GM08714 (cell line): ENCODE measurements at regions not wholly inside any gene's neighbourhood (a gene's known extent, or its start where the extent isn't known, plus 50 kb on each side); places are given as distances from the start of the nearest gene placed in this dataset.

Experiments used
- H3K4me3 ChIP-seq: fragments of 200-500 bp; sonication (Bioruptor generic); 2 replicates; pipeline ENCODE4 v1.5.1; 2014; ENCODE audit warnings: mild to moderate bottlenecking, low read length, inconsistent platforms
- ZNF274 ChIP-seq: IDR thresholded peaks from 2 replicates; pipeline ENCODE4 v1.6.1; 2012; ENCODE audit warnings: mild to moderate bottlenecking, low read depth, low read length

DNA sequence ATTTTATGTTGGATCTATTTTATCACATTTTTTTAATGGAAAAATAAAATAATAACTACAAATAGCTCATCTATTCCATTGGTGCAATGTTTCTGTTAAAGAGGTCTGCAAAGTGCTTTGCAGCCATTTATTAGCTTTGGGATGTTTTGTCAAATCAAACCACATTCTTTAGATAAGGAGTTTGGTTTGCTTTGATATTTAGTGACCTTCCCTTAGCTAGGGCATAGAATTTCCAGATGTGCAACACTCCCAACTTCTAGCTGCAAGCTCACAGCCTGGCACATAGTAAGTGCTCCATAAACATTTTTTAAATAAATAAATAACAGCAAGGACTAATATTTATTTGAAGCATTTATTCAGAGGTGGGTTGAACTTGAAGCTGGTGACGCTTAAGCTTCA, 80.4 kb upstream of the ARHGAP29 start:
- TF ChIP-seq ZNF274, result no peak

DNA sequence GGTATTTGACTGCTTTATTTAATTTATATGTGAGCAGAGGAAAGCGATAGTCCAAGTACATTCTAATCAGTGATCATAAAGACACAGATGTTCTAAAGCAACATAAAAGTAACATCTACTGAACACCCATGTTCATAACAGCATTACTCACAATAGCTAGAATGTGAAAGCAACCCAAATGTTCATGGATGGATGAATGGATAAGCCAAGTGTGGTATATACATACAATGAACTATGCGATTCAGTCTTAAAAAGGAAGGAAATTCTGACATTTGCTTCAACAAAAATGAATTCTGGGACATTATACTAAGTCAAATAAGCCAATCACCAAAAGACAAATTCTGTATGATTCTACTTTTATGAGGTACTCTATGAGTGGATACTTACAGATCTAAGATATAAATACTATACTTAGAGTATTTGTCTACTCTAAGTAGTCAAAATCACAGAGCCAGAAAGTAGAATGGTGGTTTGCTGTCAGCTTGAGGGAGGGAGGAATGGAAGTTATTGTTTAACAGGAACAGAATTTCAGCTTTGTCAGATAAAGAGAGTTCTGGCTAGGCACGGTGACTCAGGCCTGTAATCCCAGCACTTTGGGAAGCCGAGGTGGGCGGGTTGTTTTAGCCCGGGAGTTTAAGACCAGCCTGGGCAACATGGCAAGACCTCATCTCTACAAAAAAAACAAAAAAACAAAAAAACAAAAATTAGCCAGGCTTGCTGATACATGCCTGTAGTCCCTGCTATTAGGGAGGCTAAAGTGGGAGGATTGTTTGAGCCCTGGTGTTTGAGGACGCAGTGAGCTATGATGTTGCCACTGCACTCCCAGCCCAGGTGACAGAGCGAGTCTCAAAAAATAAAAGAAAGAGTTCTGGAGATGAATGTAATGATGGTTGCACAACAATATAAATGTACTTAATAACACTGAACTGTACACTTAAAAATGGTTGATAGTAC, 79.7 kb upstream of the ARHGAP29 start:
- TF ChIP-seq ZNF274, result no peak
- no peak overlapping the region for H3K4me3 ChIP-seq

More for the DNA sequence above, 80.4 kb upstream of the ARHGAP29 start:
- H3K4me3 ChIP-seq, result no peak overlapping the region

DNA sequence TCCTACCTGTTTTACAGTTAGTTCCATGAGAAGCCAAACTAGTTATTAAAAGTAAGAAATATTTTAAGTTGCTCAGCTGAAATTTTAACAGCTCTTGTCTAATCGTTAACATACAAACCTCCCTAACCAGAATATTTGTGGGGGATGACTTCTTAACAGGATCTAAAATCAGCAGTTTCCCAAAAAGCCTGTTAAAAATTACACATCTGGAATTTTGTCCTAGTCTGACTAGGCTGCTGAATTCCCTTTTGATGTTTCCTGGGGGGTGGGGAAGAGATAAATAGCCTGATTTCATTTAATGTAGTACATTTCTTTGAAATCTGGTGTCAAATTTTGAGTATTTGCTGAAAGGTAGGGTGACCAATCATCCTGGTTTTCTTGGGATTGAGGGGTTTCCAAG, 78.8 kb upstream of the ARHGAP29 start:
- no peak overlapping the region for H3K4me3 ChIP-seq
- no peak for TF ChIP-seq ZNF274

DNA sequence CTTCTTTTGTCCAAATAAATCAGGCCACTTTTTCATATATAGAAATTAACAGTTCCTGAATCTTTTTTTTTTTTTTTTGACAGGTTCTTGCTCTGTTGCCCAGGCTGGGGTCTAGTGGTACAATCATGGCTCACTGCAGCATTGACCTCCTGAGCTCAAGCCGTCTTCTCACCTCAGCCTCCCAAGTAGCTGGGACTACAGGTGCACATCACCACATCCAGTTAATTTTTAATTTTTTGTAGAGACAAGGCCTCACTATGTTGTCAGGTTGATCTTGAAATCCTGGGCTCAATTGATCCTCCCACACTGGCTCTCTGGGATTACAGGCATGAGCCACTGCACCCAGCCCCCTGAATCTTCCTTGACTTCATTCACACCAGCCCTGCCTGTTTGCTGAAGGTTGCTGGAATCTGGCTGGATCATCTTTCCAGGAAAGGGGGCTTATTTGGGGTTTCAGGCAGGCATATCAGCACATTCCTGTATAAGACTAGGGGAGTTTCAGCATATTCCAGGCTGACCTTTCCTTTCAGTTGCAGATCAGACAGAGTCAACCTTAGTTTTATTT, 78.2 kb upstream of the ARHGAP29 start:
- no peak overlapping the region for H3K4me3 ChIP-seq
- no peak for TF ChIP-seq ZNF274

DNA sequence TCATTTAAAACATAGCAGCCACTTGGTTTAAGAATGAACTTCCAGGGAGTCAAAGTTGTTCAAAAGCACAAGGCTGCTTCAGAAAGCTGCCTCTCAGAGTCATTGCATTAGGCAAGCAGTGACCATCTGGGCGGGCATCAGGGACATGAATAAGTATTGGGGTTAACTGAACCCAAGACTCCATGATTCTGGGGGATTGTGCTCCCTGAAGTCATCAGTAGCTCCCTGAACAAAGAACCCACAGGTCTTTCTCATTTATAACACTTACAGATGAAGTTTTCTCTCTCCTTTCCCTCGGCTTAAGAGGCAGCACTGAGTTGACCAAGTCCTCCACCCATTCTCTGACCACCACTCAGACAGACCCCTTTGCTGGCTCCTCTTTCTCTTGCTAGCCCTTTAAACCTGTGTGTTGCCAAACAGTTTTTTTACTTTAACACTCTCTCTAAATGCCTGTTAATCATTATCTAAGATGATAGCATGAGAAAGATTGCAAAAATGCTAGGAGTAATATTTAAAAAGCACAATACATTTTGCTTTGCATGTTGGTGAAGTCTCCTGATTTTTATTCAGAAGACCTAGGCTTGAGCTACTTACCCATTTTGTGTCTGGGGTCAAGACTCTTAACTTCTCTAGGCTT, 77.0 kb upstream of the ARHGAP29 start:
- no peak overlapping the region for H3K4me3 ChIP-seq
- TF ChIP-seq ZNF274, result no peak

DNA sequence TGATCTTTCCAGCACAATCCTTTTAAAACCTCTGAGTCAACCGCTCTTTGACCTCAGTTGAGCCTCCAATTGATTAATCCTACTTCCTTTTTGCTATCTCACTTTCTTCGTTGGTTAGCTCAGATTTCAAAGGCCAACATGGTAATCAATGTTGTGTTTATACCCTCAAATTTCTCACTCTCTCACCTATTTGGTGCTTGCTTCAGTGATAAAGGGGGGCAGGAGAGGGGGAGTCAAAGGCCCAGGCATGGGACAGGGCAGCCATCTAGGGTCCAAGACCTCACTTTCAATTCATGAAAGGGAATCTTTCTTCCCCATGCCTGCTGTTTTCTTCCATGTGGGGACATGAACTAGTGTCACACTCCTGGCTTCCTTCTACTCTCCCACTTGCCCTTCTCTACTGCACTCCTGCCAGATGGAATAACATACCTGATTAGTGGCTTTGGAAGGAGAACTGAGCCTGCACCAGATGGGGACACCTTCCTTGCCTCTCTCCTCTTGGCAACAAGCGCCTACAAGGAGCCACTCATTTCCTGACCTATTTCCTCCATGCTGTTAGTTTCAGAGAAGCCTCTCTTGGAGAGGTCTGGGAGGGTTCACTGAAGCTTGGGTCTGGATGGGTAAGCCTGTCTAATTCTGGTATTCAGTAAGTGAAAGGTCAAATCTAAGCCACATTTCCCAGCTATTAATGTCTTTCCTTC, 73.3 kb upstream of the ARHGAP29 start:
- no peak overlapping the region for H3K4me3 ChIP-seq
- no peak for TF ChIP-seq ZNF274

DNA sequence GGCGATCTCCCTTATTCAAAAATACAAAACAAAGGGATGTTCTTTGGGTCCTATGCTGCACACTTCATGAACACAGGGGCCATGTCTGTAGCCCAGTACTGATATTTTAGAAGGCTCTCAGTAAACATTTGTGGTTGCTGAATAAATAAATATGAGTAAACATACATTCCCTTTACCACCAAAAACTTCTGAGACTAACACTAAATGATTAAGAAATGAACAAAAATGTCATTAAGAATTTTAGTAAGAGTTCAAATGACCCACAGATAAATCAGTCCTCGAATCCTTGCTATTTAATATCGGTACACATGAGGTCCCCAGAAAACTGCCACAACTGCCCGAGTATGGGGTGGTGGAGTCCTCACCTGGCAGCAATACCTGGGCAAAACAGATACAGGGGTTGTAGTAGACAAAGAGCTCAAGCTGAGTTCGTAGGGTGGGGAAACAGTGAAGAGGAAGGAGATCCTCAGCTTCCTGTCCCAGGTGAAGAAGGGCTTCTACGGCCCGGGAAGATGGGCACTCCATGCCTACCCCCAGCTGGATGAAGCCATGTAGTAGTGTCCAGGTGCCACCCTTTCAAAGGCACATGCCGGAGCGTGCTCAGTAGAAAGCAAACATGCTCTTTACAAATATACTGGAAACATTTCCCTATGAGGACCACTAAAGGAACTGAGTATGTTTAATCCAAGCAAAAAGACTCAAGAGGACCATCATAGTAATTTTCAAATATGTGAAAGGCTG, 72.6 kb upstream of the ARHGAP29 start:
- TF ChIP-seq ZNF274, result no peak
- no peak overlapping the region for H3K4me3 ChIP-seq

DNA sequence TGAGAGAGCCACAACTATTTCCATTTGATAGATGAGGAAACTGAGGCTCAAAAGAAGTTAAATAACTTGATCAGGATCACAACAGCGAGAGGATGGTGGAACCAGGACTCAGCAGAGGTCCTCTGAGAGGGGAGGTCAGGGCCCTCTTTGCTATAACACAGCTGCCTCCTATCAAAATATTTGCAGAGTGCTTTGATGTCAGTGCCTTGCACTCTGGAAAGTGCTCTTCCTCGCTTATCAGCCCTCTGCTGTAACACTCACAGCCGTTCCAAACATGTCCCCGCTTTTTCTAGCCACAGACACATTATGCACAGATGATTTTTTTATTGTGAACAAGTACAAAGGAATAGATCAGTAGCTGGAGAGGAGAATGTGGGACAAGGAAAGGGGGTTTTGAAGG, 71.8 kb upstream of the ARHGAP29 start:
- H3K4me3 ChIP-seq, result no peak overlapping the region
- TF ChIP-seq ZNF274, result no peak

DNA sequence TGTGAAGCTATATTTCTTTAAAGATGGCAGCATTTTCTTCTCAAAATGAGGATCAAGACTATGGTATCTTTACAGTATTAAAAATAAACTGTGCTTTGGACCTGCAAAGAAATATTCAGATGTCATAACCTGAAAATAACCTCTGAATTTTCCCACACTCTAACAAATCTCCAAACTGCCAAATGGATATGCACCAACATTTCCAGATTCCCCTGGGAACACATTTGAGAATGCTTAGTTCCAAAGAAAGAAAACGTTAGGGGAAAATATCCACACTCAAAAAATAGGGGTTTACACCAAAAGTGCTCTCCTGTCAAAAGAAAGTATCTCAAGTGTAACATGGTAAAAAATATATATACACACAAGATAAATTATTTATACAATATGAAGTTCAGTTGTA, 69.1 kb upstream of the ARHGAP29 start:
- no peak for TF ChIP-seq ZNF274
- no peak overlapping the region for H3K4me3 ChIP-seq

DNA sequence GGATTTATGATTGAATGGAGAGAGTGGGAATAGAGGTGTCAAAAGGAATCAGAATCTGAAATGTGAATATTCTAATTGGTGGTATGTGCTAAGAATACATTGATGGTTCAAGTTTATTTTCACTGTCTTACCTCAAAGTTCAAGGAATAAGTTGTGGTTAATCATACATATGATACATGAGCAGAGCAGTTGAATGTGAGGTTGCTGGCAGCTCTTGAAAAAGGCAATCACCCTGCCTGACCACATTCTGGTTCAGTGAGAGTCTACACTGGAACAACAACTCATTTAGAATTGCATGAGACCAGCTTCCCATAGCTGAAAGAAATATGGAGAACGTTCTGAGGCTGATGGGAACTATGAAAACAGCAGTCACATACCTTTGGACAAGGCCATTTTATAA, 68.3 kb upstream of the ARHGAP29 start:
- TF ChIP-seq ZNF274, result no peak
- no peak overlapping the region for H3K4me3 ChIP-seq

DNA sequence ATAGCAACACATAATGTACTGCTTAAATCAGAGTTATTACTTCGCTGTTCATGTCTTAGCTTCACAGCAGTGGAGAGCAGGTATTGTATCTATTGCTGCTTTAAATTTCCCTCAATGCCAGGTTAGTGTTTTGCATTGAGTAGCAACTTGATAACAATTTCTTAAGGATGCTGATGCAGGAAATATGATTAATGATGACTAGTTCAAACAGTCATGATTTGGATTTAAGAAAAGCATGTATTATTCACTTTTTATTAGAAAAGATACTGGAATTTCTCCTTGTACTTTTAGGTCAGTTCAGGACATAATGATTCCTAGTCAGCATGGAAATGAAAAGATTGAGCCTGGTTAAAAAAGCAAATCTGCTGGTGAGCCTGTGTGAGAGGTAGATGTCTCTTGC, 67.2 kb upstream of the ARHGAP29 start:
- no peak overlapping the region for H3K4me3 ChIP-seq
- no peak for TF ChIP-seq ZNF274

DNA sequence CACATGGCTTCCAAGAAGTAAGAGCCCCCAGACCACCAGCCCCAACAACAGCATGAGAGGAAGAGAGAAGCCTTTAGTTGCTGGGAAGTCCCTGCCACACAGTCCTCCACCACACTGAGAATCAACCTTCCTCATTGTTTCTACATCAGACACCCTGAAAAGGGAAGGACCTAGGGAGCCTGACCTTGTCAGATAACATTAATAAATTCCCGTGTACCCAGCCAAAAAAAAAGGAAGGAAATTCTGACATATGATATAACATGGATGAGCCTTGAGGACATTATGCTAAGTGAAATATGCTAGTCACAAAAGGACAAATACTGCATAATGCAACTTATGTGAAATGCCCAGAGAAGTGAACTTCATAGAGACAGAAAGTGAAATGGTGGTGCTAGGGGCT, 65.6 kb upstream of the ARHGAP29 start:
- H3K4me3 ChIP-seq, result no peak overlapping the region
- TF ChIP-seq ZNF274, result no peak

DNA sequence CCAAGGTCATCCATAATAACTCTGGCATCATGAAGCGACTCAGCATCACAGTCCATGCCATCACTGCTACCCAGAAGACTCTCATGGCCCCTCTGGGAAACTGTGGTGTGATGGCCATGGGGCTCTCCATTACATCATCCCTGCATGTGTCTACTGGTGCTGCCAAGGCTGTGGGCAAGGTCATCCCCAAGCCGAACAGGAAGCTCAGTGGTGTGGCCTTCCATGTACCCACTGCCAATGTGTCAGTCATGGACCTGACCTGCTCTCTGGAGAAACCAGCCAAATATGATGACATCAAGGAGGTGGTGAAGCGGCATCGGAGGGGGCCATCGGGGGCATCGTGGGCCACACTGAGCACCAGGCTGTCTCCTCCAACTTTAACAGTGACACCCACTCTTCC, 65.1 kb upstream of the ARHGAP29 start:
- TF ChIP-seq ZNF274, result no peak
- H3K4me3 ChIP-seq, result no peak overlapping the region

DNA sequence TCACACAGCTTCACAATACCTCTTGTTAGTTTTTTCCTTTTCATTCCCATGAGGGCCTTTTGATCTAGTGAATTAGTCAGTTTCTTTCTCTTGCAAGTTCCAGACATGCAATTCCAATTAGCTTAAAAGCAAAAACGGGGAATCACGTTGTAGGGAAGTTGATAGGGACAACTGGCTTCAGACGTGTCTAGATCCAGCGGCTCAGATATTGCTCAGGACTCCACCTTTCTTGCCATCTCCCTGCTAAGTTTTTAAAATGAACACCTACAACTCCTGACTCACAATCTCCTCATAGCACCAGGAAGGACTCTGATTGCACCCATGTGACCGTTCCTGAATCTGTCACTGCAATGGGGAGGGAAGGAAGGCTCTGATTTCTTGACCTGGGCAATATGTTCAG, 63.8 kb upstream of the ARHGAP29 start:
- H3K4me3 ChIP-seq, result no peak overlapping the region

DNA sequence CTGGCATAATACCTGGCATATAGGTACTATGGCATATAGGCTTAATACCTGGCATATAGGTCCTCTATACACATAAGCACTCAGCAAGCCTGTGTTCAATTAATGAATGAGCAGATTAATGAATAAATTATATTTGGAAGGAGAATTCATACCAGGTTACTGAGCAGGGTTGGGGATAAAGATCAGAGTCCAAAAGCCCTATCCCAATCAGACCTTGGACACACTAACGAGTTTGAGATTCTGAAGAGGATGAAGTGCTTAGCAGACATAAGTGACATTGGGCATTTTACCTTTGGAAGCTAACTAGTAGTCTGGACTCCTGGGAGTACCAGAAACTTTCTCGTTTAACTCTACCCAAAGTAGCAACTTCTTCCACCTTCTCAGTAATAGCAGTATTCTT, 63.3 kb upstream of the ARHGAP29 start:
- no peak for TF ChIP-seq ZNF274
- no peak overlapping the region for H3K4me3 ChIP-seq

More for the DNA sequence above, 63.8 kb upstream of the ARHGAP29 start:
- no peak for TF ChIP-seq ZNF274
